Stimulated activated CD4-positive, alpha-beta T cell treated with anti-CD3 and anti-CD28 coated beads, Interleukin-12 subunit alpha, Interleukin-12 subunit beta, amount 100 ng/mL, for 24 hours (primary cell): ENCODE measurements at regions not wholly inside any gene's neighbourhood (a gene's known extent, or its start where the extent isn't known, plus 50 kb on each side); places are given as distances from the start of the nearest gene placed in this dataset.
"Not testable (repeated sequence)": the region's sequence is repeated elsewhere in the genome, so short reads cannot be mapped to it uniquely, and the experiment has no call there.

Experiments used
- DNase-seq, 2 experiments: peaks; one replicate each; pipeline ENCODE4 v3.0.0-alpha.2; 2020; ENCODE audit warnings: low read depth in 2 of 2

DNA sequence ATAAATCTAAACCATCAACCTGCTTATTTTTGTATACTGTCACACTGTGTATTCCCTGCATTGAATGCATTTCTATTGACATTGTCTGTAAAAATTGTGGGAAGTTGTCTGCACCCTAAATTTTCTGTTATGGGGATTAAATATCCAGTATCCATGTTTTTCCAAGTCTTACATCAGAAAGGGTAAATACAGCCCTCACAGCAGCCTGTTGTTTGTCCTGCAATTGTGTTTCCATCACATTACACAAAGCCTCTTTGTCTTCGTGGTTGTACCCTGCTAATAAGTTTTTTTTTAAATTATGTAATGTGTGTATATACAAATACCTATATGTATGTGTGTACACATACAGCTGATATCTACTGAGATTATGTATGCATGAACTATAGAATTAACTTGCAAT lies 109.2 kb upstream of the PTPN20 start:
- not testable (repeated sequence) for DNase-seq

DNA sequence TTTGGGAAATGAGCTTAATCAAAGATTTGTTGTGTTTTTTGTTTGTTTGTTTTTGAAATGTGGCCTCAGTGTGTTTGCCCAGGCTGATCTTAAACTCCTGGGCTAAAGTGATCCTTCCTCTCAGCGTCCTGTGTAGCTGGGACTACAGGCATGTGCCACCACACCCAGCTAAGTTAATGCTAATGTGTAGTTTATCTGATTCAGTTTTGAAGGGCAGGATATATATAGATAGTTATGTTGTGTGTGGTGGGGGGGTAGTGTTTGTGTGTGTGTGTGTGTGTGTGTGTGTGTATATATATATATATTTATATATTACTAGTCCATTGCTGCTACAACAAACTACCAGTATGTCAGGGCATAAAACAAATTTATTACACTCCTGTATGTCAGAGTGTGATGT lies 108.1 kb upstream of the PTPN20 start:
- not testable (repeated sequence) for DNase-seq

- not testable (repeated sequence) for DNase-seq
These were observed 101.0 kb upstream of the PTPN20 start for GRCh38 chr10:46810222-46810621.

- DNase-seq, result not testable (repeated sequence)
These were observed 95.1 kb upstream of the PTPN20 start for GRCh38 chr10:46816126-46816525.

DNA sequence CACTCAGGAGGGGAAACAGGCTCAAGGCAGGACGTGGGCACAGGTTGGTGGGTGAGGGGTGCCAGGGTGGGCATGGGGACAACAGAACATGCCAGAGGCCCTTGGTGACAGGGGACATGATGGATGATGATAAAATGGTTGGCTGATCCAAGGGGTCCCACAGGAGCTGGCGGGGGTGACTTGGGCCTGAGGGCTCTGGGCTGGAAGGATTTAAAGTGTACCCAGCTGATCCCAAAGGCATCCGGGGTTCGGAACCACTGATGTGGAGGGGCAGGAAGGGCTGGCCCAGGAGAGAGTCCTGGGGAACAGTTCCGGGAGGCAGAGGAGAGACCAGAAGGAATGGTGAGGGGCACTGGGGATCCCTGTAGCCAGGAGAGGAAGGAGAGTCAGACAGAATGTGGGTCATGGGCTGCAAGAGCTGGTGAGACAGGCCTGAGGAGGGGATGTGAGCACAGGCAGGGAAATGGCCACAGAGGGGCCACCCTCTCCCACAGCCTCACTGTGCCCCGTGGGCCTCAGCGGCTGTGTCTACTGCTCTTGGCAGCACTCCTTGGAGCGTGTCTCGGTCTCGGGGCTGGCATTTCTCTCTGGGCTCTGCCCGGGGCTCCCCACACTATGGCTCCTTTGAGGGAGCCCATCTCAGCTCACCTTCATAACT lies 70.7 kb upstream of the PTPN20 start:
- DNase-seq, result not testable (repeated sequence)

DNA sequence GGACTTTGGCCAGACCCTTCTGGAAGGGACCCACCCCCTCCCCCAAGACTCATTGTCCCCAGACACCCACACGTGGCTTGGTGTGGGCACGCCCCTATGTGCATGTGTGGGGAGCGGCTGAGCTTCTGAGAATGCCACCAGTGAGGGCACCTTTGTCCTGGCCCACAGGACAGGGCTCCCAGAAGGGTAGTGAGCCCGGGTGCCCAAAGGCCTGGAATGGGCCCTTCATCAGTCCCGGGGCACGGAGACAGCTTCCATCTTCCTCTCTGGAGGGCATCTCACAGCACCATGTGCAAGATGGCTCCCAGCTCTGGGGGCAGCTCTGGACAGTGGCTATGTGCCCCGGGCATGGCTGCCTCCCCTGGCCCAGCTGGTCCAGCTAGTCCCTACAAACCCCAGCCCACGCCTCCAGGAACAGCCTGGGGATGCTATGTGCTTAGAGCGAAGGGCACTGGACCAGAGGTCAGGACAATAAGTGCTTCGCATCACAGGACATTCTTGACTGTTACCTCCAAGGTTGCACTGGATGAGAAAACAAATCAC lies 70.1 kb upstream of the PTPN20 start:
- not testable (repeated sequence) for DNase-seq

GRCh38 chr10:46845194-46845593 lies 66.0 kb upstream of the PTPN20 start:
- not testable (repeated sequence) for DNase-seq

DNA sequence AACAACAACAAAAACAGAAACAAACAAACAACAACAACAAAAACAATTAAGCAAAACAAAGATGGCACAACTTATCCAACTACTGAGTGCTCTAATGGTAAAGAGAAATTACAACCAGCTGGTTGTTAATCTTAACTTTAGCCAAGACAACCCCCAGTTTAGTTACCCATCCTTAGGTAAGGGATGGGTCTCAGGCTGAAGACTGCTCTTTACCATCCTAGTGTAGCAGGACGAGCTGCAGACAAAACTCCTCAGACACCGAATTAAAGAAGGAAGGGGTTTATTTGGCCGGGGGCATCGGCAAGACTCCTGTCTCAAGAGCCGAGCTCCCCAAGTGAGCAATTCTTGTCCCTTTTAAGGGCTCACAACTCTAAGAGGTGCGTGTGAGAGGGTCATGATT lies 65.6 kb upstream of the PTPN20 start:
- not testable (repeated sequence) for DNase-seq

DNA sequence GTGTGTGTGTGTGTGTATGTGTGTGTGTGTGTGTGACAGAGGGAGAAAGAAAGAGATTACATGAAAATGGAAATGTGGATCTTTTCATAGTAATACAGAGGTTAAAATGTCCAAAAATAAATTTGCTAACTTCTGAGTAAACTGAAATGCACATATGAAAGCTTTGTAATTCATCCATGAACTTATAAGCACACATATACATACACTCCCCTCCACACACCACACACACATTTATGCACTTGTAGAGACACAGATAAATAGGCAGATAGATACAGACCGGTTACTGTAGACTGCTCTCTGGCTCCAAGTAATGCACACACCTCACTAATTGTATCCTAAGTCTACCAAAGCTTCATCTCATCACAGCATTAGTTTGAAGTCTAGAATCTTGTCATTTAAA lies 50.5 kb upstream of the PTPN20 start:
- DNase-seq, result not testable (repeated sequence)
